ENCODE measurements at regions not wholly inside any gene's neighbourhood (a gene's known extent, or its start where the extent isn't known, plus 50 kb on each side); places are given as distances from the start of the nearest gene placed in this dataset.
A peak's percentile ranks its signal among the peaks of the same experiment; 100 is the strongest.

- ChIA-PET POLR2A (no interaction called here), CTCF (interaction anchor here (1.1 kb wide), 1 partner anchor 241 kb away, joined by 3 read pairs; no protein-coding TSS in a partner anchor)
- no TSS peak for BruUV-seq (replicated peaks)
- no peak overlapping the region for H3K27ac Mint-ChIP-seq (ENCODE audit: low read depth, unreplicated experiment)
- H3K9me3 Mint-ChIP-seq (ENCODE audit: unreplicated experiment), result no peaks in the 10 kb centered on the region
- DNase-seq (ENCODE audit: unreplicated experiment), result no peak
- no peaks in the 10 kb centered on the region for H3K36me3 Mint-ChIP-seq (ENCODE audit: insufficient read depth, unreplicated experiment)
- H3K4me3 Mint-ChIP-seq (ENCODE audit: unreplicated experiment), result no peak overlapping the region
- no peak for TF ChIP-seq CTCF (IDR thresholded peaks at IDR 0.05; ENCODE audit: unreplicated experiment)
- no peaks in the 10 kb centered on the region for H3K4me1 Mint-ChIP-seq (ENCODE audit: insufficient read depth, unreplicated experiment)
- intact Hi-C loops (cut with micrococcal nuclease), result no loop called here
- H3K27me3 Mint-ChIP-seq (ENCODE audit: insufficient read depth, unreplicated experiment), result no peaks in the 10 kb centered on the region
These were observed 530.4 kb upstream of the DAB2 start for GRCh38 chr5:39955156-39955555.

GRCh38 chr5:39951070-39951469, 526.3 kb upstream of the DAB2 start:
- no peak for DNase-seq (ENCODE audit: unreplicated experiment)
- Mint-ChIP-seq H3K9me3 (ENCODE audit: unreplicated experiment) (no peaks in the 10 kb centered on the region), H3K36me3 (ENCODE audit: insufficient read depth, unreplicated experiment) (no peaks in the 10 kb centered on the region), H3K4me3 (ENCODE audit: unreplicated experiment) (no peak overlapping the region), H3K27ac (ENCODE audit: low read depth, unreplicated experiment) (no peak overlapping the region), H3K27me3 (ENCODE audit: insufficient read depth, unreplicated experiment) (no peaks in the 10 kb centered on the region), H3K4me1 (ENCODE audit: insufficient read depth, unreplicated experiment) (peaks cover 5% of the 10 kb centered on the region)
- no TSS peak for BruUV-seq (replicated peaks)
- POLR2A ChIA-PET, result no interaction called here
- CTCF ChIA-PET, result interaction anchor here (0.7 to 1.6 kb wide), 3 partner anchors 8 to 864 kb away, joined by 5 to 8 read pairs (median 6); no protein-coding TSS in a partner anchor
- intact Hi-C loops (cut with micrococcal nuclease), result no loop called here
- no peak for TF ChIP-seq CTCF (IDR thresholded peaks at IDR 0.05; ENCODE audit: unreplicated experiment)

GRCh38 chr5:39948867-39949468, 524.2 kb upstream of the DAB2 start:
- no peak overlapping the region for H3K27ac Mint-ChIP-seq (ENCODE audit: low read depth, unreplicated experiment)
- CTCF ChIA-PET, result interaction anchor here (0.5 to 4.0 kb wide), 40 partner anchors 11 to 790 kb away, joined by 3 to 51 read pairs (median 3); partner anchors contain the start of gene PTGER4
- intact Hi-C loops (cut with micrococcal nuclease), result loop anchor here (1.0 to 5.0 kb wide), 7 partner anchors 235 to 928 kb away; no protein-coding TSS in a partner anchor
- peak; percentile 79 for DNase-seq (ENCODE audit: unreplicated experiment)
- no peak overlapping the region for H3K4me3 Mint-ChIP-seq (ENCODE audit: unreplicated experiment)
- no peaks in the 10 kb centered on the region for H3K36me3 Mint-ChIP-seq (ENCODE audit: insufficient read depth, unreplicated experiment)
- no TSS peak for BruUV-seq (replicated peaks)
- H3K4me1 Mint-ChIP-seq (ENCODE audit: insufficient read depth, unreplicated experiment), result peaks cover 5% of the 10 kb centered on the region
- POLR2A ChIA-PET, result interaction anchor here (1.4 kb wide), 1 partner anchor 735 kb away, joined by 3 read pairs; no protein-coding TSS in a partner anchor
- TF ChIP-seq CTCF (IDR thresholded peaks at IDR 0.05; ENCODE audit: unreplicated experiment), result peak; percentile 62
- H3K27me3 Mint-ChIP-seq (ENCODE audit: insufficient read depth, unreplicated experiment), result no peaks in the 10 kb centered on the region
- H3K9me3 Mint-ChIP-seq (ENCODE audit: unreplicated experiment), result no peaks in the 10 kb centered on the region

- CTCF ChIA-PET, result interaction anchor here (0.5 to 4.0 kb wide), 35 partner anchors 10 to 791 kb away, joined by 3 to 51 read pairs (median 4); partner anchors contain the start of gene PTGER4
- Mint-ChIP-seq H3K9me3 (ENCODE audit: unreplicated experiment) (no peaks in the 10 kb centered on the region), H3K27ac (ENCODE audit: low read depth, unreplicated experiment) (no peak overlapping the region), H3K36me3 (ENCODE audit: insufficient read depth, unreplicated experiment) (no peaks in the 10 kb centered on the region), H3K4me3 (ENCODE audit: unreplicated experiment) (no peak overlapping the region), H3K27me3 (ENCODE audit: insufficient read depth, unreplicated experiment) (no peaks in the 10 kb centered on the region), H3K4me1 (ENCODE audit: insufficient read depth, unreplicated experiment) (peaks cover 5% of the 10 kb centered on the region)
- peak; percentile 1 for DNase-seq (ENCODE audit: unreplicated experiment)
- no peak for TF ChIP-seq CTCF (IDR thresholded peaks at IDR 0.05; ENCODE audit: unreplicated experiment)
- no TSS peak for BruUV-seq (replicated peaks)
- intact Hi-C loops (cut with micrococcal nuclease), result loop anchor here (2.0 to 5.0 kb wide), 4 partner anchors 366 to 929 kb away; no protein-coding TSS in a partner anchor
- POLR2A ChIA-PET, result interaction anchor here (1.4 kb wide), 1 partner anchor 736 kb away, joined by 3 read pairs; no protein-coding TSS in a partner anchor
These were observed 523.6 kb upstream of the DAB2 start for GRCh38 chr5:39948341-39948740.

All from MCF 10A (cell line).